Tibial nerve (tissue), 4 donors: ENCODE measurements at regions not wholly inside any gene's neighbourhood (a gene's known extent, or its start where the extent isn't known, plus 50 kb on each side); places are given as distances from the start of the nearest gene placed in this dataset.

Experiments
- DNase-seq, 2 donors: peaks; one replicate each; pipeline ENCODE4 v3.0.0-alpha.2; 2019; ENCODE audit warnings: low spot score in 2 of 2
- H3K27ac ChIP-seq, 4 donors: fragments of 200-600 bp; sonication (generic) in 3 of 4; one replicate each; pipeline ENCODE4 v1.5.1; 2017 to 2019; ENCODE audit warnings: mild to moderate bottlenecking in 1 of 4
- H3K27me3 ChIP-seq, 2 donors: fragments of 200-600 bp; sonication (generic) in 1 of 2; one replicate each; pipeline versions ENCODE4 v1.5.1 to v1.6.0; 2017 to 2019
- H3K36me3 ChIP-seq, 3 donors: fragments of 200-600 bp; sonication (generic); one replicate each; pipeline ENCODE4 v1.5.1; 2018 to 2019
- H3K4me1 ChIP-seq, 4 donors: fragments of 200-600 bp; sonication (generic) in 3 of 4; one replicate each; pipeline ENCODE4 v1.5.1; 2017 to 2019
- H3K4me3 ChIP-seq, 4 donors: fragments of 200-600 bp; sonication (generic) in 3 of 4; one replicate each; pipeline ENCODE4 v1.5.1; 2017 to 2019; ENCODE audit warnings: mild to moderate bottlenecking in 1 of 4, moderate library complexity in 1 of 4
- H3K9me3 ChIP-seq, 4 donors: fragments of 200-600 bp; sonication (generic) in 3 of 4; one replicate each; pipeline ENCODE4 v1.5.1; 2017 to 2019
- CTCF ChIP-seq, 5 experiments: fragments of 200-600 bp in 3 of 5; fragments of 450-650 bp in 2 of 5; sonication (generic) in 3 of 5; IDR thresholded peaks; one replicate each; pipeline ENCODE4 v1.5.1; 2016 to 2019; ENCODE audit warnings: antibody characterized with exemption in 5 of 5, mild to moderate bottlenecking in 3 of 5, moderate library complexity in 2 of 5
- EP300 ChIP-seq, 2 donors: sonication (generic); formaldehyde crosslinking; IDR thresholded peaks; one replicate each; pipeline ENCODE4 v1.6.1; 2017; ENCODE audit warnings: antibody characterized with exemption in 2 of 2, mild to moderate bottlenecking in 1 of 2
- POLR2A ChIP-seq, 2 donors: fragments of 450-650 bp; IDR thresholded peaks; one replicate each; pipeline ENCODE4 v1.6.1; 2017; ENCODE audit warnings: antibody characterized with exemption in 2 of 2, mild to moderate bottlenecking in 2 of 2, moderate library complexity in 2 of 2
- WGBS, 2 donors: methylation state at CpG; one replicate each; pipeline ENCODE4 v1.1.5; 2018; 5-methylcytosine and 5-hydroxymethylcytosine counted together

DNA sequence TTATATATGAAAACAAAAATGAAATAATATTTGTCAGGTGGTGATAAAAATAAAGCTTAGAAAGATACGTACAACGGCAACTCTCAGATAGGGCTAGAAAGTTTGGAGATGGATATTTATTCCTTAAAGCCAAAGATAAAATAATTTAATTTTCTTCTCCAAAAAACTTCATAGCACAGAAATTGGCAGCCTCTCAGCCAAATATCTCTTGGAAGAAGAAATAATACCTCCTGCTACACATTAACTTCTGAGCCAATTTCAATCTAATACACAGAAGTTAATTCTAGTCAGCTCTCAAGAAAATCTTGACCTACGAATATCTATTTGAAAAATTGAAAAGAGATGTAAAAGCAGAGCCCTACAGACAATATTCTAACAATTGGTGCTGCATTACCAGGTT lies 122.4 kb downstream of the TES start:
- Histone ChIP-seq H3K36me3 (no peaks in the 10 kb centered on the region), H3K27me3 (no peaks in the 10 kb centered on the region), H3K4me1 (peaks cover 0 to 22% (median 0%) of the 10 kb centered on the region in 4 donors), H3K27ac (no peak overlapping the region), H3K9me3 (no peaks in the 10 kb centered on the region), H3K4me3 (no peak overlapping the region)
- 64 to 65% methylated on average over 3 of the region's 3 CpGs for WGBS, 2 donors
- DNase-seq, result no peak
- TF ChIP-seq EP300 (IDR thresholded peaks at IDR 0.05) (no peak), CTCF (IDR thresholded peaks at IDR 0.05) (no peak)

GRCh38 chr7:116334555-116334954 lies 124.2 kb downstream of the TES start:
- Histone ChIP-seq H3K36me3 (no peaks in the 10 kb centered on the region), H3K4me1 (peaks cover 0 to 22% (median 0%) of the 10 kb centered on the region in 4 donors), H3K9me3 (no peaks in the 10 kb centered on the region), H3K4me3 (no peak overlapping the region), H3K27me3 (no peaks in the 10 kb centered on the region), H3K27ac (no peak overlapping the region)
- no peak for TF ChIP-seq CTCF (IDR thresholded peaks at IDR 0.05)
- no peak for TF ChIP-seq EP300 (IDR thresholded peaks at IDR 0.05)
- no peak for TF ChIP-seq POLR2A (IDR thresholded peaks at IDR 0.05)
- WGBS, 2 donors, result 95 to 98% methylated on average over 3 of the region's 3 CpGs
- DNase-seq, result no peak

- no peak overlapping the region for H3K4me3 ChIP-seq
- no peaks in the 10 kb centered on the region for H3K9me3 ChIP-seq
- no peaks in the 10 kb centered on the region for H3K36me3 ChIP-seq
- DNase-seq, result no peak
- no peak for TF ChIP-seq CTCF (IDR thresholded peaks at IDR 0.05)
- TF ChIP-seq EP300 (IDR thresholded peaks at IDR 0.05), result no peak
- TF ChIP-seq POLR2A (IDR thresholded peaks at IDR 0.05), result no peak
- no peak overlapping the region for H3K27ac ChIP-seq
- 78 to 87% methylated on average over 2 of the region's 2 CpGs for WGBS, 2 donors
- H3K27me3 ChIP-seq, result no peaks in the 10 kb centered on the region
- peaks cover 0 to 24% (median 0%) of the 10 kb centered on the region in 4 donors for H3K4me1 ChIP-seq
Measured at GRCh38 chr7:116337018-116337417, 126.7 kb downstream of the TES start.

DNA sequence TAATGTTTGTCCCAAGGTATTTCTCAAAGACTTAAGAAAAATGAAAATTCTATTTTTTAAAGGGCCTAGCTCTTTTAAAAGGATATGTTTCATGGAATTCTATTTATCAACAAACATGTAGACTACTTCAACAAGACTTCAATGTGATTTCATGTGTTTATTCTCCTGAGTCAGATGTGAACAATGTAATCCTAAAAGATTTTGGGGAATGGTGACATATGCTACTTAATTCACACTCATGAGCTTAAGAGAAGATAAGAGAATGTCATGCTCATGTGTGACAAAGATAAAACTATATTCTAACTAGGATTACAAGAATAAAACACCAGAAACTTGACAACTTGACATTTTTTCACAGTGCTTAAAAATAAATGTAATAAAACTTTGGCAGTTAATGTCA lies 127.5 kb downstream of the TES start:
- Histone ChIP-seq H3K36me3 (no peaks in the 10 kb centered on the region), H3K4me1 (peaks cover 0 to 24% (median 0%) of the 10 kb centered on the region in 4 donors), H3K4me3 (no peak overlapping the region), H3K27me3 (no peaks in the 10 kb centered on the region), H3K27ac (no peak overlapping the region), H3K9me3 (no peaks in the 10 kb centered on the region)
- no peak for DNase-seq
- TF ChIP-seq POLR2A (IDR thresholded peaks at IDR 0.05), result no peak
- TF ChIP-seq CTCF (IDR thresholded peaks at IDR 0.05), result no peak
- TF ChIP-seq EP300 (IDR thresholded peaks at IDR 0.05), result no peak

DNA sequence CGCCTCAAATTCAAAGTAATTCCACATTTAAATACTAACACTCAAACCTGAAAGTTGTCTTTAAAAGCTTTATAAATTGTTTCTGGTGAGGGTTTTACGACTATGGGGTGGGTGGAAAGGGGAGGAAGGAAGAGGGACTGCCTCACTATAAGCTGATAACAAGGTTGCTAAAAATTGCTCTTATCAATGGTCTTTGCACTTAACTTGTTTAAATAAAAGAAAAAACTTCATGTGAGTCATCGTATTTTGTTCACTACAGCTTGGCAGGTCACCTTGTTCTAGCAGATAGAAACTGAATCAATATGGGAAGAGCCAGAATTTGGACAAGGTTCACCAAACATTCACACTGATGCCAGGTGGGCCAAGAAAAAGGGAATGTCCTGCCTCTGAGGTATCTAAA lies 129.2 kb downstream of the TES start:
- Histone ChIP-seq H3K27me3 (no peaks in the 10 kb centered on the region), H3K9me3 (peaks cover 0 to 12% (median 0%) of the 10 kb centered on the region in 4 donors), H3K4me3 (no peak overlapping the region), H3K36me3 (no peaks in the 10 kb centered on the region), H3K4me1 (peaks cover 0 to 24% (median 0%) of the 10 kb centered on the region in 4 donors), H3K27ac (peak overlapping the region in 1 of 4 donors; percentile 45)
- no peak for DNase-seq
- no peak for TF ChIP-seq POLR2A (IDR thresholded peaks at IDR 0.05)
- peak in 1 of 2 donors; percentile 6 for TF ChIP-seq EP300 (IDR thresholded peaks at IDR 0.05)
- no peak for TF ChIP-seq CTCF (IDR thresholded peaks at IDR 0.05)
- WGBS, 2 donors, result 64 to 69% methylated on average over 3 of the region's 3 CpGs
